Heart left ventricle (tissue), 13 donors: ENCODE measurements at regions not wholly inside any gene's neighbourhood (a gene's known extent, or its start where the extent isn't known, plus 50 kb on each side); places are given as distances from the start of the nearest gene placed in this dataset.

ENCODE experiments used
- POLR2A ChIP-seq, 2 donors: fragments of 450-650 bp; IDR thresholded peaks; one replicate each; pipeline ENCODE4 v1.6.1; 2017; ENCODE audit warnings: antibody characterized with exemption in 2 of 2, mild to moderate bottlenecking in 2 of 2, moderate library complexity in 2 of 2
- TF ChIP-seq, protein P1 (sequence below), 12 donors: fragments of 200-600 bp; sonication (generic) in 4 of 12; IDR thresholded peaks; one replicate each; pipeline versions ENCODE4 v1.5.0 to v1.8.0; 2018 to 2022; ENCODE audit warnings: antibody characterized with exemption in 12 of 12, mild to moderate bottlenecking in 5 of 12
- donor health status: ischemic (EF 13 %, LVEDD 7.1; RV severe dilation, severe dysfunction).
- donor health status: DM: no; HTN: yes; CAD: no.
- donor health status: DM: no; HTN: no; CAD: no.
- donor health status: ischemic (EF 25% LVEDD 6.9; RV normal size, moderate dysfunction).
- donor health status: ischemic (EF 25% LVEDD 5.7; RV mildly dilated, moderate dysfunction).
- donor health status: ischemic (EF 35%, LVEDD 5.7; RV mildly dilated, moderate dysfunction).
- donor health status: nonischemic (EF 11% LVEDD 7.7; RV severe dilation, severe dysfunction).
- donor health status: DM: yes; HTN: yes; CAD: no.
- donor health status: PGD.
- donor health status: ischemic (EF 29% LVEDD 5.4; RV normal size, mild dysfunction).
- donor health status: nonischemic (EF 23%, LVEDD 6.1; RV moderate dilation, normal function).

DNA sequence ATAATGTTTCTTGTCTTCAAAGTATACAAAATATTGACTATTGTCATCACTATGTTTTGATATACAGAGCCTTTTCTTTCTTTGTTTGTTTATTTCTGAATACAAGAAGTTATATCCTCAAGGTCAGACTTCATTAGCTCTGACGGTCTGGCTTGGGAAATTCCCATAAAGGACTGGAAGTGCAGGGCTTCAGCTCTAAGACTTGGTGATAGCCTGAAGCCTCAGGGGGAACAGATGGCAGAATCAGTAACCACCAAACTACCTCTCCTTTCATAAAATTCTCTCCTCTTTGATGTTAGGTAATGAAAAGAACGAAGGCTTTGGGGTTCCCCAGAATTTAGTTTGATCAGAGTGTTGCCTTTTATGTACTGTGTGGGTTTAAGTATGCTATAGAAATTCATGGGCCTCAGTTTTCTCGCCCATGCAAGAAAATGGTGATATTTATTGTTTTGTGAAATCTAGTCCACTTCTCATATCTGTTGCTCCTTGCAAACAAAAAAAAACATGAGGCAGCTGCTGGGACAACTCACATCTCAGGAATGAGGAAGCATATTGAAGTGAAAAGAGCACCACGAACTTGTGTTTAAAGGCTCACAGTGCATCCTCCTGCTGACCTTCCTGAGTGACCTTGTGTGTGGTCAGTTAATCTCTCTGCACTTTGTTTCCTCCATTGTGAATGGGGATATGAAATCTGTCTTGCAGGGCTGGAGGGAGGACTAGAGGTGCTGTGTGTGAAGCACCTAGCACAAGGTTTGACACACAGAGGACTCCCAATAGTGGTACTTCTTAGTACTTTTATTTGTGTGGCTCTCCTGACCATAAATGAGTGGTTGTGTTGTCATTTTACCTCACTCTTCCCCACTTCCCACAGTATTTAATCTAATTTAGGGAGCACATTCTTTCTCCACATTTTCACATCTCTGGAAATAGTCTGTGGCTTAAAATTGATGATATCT lies 569.8 kb upstream of the IL12A start:
- TF ChIP-seq, protein P1, sequence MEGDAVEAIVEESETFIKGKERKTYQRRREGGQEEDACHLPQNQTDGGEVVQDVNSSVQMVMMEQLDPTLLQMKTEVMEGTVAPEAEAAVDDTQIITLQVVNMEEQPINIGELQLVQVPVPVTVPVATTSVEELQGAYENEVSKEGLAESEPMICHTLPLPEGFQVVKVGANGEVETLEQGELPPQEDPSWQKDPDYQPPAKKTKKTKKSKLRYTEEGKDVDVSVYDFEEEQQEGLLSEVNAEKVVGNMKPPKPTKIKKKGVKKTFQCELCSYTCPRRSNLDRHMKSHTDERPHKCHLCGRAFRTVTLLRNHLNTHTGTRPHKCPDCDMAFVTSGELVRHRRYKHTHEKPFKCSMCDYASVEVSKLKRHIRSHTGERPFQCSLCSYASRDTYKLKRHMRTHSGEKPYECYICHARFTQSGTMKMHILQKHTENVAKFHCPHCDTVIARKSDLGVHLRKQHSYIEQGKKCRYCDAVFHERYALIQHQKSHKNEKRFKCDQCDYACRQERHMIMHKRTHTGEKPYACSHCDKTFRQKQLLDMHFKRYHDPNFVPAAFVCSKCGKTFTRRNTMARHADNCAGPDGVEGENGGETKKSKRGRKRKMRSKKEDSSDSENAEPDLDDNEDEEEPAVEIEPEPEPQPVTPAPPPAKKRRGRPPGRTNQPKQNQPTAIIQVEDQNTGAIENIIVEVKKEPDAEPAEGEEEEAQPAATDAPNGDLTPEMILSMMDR (IDR thresholded peaks at IDR 0.05) = no peak
- no peak for TF ChIP-seq POLR2A (IDR thresholded peaks at IDR 0.05)
